ENCODE measurements at regions not wholly inside any gene's neighbourhood (a gene's known extent, or its start where the extent isn't known, plus 50 kb on each side); places are given as distances from the start of the nearest gene placed in this dataset.
A peak's percentile ranks its signal among the peaks of the same experiment; 100 is the strongest.
"Not testable (repeated sequence)": the region's sequence is repeated elsewhere in the genome, so short reads cannot be mapped to it uniquely, and the experiment has no call there.

DNA sequence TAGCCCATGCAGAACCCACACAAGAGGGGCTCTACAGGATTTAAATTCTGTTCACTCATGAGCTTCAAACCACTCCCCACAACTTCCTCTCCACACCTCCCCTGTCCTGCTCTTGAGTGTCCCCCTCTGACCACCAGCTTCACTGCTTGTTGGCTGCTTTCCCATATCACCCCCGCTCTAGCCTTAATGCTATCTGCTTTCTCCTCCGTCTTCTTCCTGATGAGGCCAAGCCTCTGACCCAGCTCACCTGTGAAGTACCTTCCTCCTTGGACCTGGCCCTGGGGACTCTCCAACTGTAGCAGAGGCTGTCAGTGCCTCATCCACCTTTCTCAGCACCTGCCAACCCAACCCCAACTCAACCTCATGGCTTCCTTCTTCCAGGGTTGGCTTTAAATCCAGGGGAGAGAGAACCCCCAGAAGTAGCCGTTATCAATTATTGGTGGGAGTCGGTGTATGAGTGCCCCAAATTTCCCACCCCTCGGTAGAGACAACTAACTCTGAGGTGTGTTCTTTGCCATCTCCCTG lies 174.8 kb downstream of the MINAR1 start:
- DNase-seq (ENCODE audit: low read depth) = no peak

DNA sequence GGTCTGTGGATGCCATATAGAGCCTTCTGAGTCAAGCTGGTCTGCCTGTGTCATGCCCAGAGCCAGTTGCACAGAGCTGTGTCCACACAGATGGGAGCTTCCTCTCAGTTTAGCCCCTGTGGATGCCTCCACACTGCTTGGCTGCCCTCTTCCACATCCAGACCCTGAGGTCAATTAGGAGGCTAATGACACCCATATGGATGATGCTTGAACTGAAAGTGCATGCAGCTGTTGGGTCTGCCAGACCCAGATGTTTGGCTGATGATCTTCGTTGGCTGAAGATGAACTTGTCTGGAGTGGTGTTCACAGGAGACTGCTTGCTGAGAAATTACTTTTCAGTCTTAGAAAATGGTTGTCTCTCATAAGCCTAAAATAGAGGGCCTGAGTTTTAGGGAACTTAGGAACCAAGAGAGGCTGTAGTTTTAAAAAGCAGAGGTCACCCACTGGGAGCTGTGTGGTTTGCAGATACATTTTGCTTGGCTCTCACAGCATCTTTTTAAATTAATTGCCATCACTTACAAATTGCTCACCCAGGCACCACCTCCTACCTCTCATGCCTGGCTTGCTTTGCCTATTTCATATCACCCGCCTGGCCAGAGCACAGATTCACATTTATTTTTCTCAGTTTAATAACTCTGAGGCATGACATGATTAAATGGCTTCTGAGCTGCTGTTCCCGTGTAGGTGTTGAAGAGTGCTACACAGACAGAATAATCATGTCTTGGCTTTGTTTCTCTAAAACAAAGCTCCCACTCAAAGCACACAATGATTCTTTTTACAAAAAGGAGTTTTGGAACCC lies 176.1 kb downstream of the MINAR1 start:
- no peak for DNase-seq (ENCODE audit: low read depth)

DNA sequence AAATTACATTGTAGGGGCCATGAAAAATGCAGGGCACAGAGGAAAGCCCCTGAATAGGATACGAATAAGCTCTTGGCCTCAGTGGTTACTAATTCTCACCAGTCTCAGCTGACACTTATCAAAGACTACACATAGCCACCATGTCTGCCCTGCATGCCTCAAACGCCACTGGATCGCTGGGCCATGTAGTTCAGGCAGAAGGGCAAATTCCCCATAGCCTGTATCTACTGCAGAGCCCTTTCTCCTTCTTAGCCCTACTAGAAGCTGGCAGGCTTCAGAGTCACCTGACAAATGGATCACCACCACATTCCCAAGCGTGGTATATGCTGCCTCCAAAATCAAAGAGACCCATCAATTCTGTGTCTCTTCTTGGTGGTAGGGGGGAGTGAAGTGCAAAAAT lies 177.4 kb downstream of the MINAR1 start:
- no peak for DNase-seq (ENCODE audit: low read depth)

DNA sequence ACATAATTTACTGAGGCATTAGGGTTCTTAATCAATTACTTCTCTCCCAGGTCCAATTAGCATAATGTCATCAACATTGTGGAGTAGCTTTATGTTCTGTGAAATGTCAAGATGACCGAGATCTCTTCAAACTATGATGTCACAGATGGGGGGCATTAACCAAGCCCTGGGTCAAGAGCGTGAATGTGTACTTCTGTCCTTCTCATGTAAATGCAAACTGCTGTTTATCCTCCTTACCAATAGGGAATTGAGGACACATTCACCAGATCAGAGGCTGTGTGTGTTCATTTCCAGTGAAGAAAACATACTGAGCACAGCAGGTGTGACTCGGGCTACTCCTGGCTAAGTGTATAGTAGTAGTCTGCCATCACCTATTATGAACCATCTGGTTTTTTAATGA lies 177.9 kb downstream of the MINAR1 start:
- no peak for DNase-seq (ENCODE audit: low read depth)

- DNase-seq (ENCODE audit: low read depth) = no peak
Observed at GRCh38 chr15:79615754-79616153, 183.6 kb downstream of the MINAR1 start.

DNA sequence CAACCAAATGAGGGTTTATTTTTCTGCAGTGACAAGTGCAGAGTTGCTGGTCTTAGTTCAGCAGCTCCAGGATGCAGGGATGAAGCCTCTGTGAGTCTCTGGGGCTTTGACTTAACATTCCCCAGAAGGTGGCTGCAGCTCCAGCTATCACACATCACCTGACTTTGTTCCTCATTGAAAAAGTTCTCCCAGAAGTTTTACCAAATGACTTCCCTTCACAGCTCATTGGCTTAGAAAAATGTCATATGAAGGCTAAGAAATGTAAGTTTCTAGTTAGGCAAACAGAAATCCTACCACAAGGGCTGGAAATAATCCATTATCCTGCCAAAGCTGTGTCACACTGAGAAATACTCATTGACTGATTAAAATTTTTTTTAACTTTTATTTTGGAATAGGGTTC lies 184.9 kb downstream of the MINAR1 start:
- no peak for DNase-seq (ENCODE audit: low read depth)

DNA sequence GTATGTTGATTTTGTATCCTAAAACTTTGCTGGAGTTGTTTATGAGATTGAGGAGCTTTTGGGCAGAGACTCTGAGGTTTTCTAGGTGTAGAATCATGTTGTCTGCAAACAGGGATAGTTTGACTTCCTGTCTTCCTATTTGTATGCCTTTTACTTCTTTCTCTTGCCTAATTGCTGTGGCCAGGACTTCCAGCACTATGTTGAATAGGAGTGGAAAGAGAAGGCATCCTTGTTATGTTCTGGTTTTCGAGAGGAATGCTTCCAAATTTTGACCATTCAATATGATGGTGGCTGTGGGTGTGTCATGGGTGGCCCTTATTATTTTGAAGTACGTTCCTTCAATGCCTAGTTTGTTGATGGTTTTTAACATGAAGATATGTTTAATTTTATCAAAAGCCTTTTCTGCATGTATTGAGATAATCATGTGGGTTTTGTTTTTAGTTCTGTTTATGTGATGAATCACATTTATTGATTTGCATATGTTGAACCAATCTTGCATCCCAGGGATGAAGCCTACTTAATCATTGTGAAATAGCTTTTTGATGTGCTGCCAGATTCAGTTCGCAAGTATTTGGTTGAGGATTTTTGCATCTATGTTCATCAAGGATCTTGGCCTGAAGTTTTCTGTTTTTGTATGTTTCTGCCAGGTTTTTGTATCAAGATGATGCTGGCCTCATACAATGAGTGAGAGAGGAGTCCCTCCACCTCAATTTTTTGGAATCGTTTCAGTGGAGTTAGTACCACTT lies 188.1 kb downstream of the MINAR1 start:
- DNase-seq (ENCODE audit: low read depth) = peak; percentile 66

- not testable (repeated sequence) for DNase-seq (ENCODE audit: low read depth)
Observed at GRCh38 chr15:79621805-79622204, 189.7 kb downstream of the MINAR1 start.

DNA sequence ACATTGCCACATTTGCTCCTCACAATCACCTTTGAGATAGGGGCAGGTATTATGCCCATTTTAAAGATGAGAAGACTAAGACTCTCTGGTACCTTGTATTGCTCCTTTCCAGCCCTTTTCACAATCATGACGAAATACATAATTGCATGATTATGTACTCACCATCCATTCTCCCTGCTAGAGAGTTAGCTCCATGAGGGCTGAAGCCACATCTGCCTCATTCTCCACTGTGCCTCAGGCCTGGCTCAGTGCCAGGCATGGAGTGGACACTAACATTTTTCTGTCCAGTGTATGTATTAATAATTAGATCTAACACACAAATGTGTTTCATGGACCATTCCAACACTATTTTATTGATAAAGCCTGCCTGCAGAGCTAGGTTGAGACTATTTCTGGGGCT lies 191.4 kb downstream of the MINAR1 start:
- DNase-seq (ENCODE audit: low read depth) = no peak

GRCh38 chr15:79629687-79630086 lies 197.6 kb downstream of the MINAR1 start:
- DNase-seq (ENCODE audit: low read depth) = no peak

DNA sequence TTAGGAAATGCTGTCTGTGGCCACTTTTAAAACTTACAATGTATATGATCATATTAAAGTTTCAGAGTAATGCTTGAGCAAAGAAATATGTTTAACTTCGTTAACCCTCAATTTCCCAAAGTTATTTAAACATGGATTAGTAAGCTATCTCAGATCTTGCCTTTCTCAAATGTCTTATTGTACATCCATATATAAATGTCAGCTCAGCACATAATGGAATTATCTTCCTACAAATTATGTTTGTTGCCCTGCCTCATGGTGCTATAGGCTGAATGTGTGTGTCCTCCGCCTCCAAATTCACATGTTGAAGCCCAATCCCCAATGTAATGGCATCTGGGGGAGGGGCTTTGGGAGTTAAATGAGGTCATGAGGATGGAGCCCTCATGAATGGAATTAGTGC lies 200.3 kb downstream of the MINAR1 start:
- no peak for DNase-seq (ENCODE audit: low read depth)

DNA sequence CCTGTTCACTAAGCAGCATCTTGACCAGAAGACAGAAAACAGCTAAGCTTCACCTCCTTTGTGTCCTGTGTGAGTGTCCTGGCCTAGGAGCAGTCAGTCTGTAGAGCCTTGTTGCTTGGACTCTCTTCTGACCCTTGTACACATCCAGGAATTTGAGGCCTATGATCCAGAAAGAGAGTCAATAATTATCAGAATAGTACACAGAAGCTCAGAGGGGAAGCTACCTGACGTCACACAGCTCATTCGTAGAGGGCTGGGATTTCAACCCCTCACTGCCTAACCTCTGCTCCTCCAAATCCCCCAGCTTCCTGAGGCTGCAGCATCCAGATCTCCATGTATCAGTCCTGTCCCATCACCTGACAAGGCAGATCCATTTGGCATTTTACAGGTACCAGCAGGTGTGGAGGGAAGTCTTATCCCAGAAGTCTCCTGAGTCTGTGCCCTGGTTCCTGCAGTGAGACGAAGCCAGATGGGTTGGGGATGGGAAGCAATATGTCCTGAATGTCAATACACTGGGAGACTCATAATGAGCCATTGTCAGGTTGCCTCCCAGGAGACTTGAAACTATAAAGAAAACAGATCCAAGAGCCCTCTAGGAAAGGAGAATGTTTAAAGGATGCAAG lies 203.1 kb downstream of the MINAR1 start:
- no peak for DNase-seq (ENCODE audit: low read depth)

DNA sequence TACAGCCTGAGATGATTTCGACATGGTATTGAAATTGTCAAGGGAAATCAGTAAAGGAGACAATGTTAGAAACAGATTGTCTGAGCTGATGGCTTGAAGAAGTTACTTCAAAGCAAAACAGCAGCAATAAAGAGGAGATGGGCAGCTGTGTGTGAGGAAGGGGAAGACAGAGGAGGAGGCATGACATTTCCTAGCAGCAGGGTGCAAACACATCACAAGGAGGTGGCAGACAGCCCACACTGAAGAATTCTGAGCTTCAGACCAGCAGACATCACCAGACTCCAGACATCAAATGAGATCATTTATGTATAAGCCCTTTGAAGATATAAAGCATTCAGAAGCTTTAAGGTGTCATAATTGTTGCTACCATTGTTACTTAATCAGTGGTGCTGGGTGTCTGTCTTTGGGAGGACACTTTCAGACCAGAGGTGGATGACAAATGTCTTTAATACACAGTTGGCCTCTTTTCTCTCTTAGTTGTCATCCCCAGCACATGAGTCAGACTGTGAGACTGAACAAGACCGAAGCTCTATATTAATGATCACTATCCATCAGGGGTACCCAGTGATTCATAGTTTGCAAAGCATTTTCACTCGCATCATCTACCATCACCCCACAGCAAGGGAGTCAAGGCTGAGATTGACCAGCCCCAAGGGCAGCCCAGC lies 203.9 kb downstream of the MINAR1 start:
- no peak for DNase-seq (ENCODE audit: low read depth)

GRCh38 chr15:79640206-79640605 lies 208.1 kb downstream of the MINAR1 start:
- peak; percentile 24 for DNase-seq (ENCODE audit: low read depth)

GRCh38 chr15:79641841-79642240 lies 209.7 kb downstream of the MINAR1 start:
- no peak for DNase-seq (ENCODE audit: low read depth)

GRCh38 chr15:79643393-79643792 lies 211.3 kb downstream of the MINAR1 start:
- DNase-seq (ENCODE audit: low read depth) = no peak

GRCh38 chr15:79644091-79644490 lies 212.0 kb downstream of the MINAR1 start:
- DNase-seq (ENCODE audit: low read depth) = peak; percentile 27

- not testable (repeated sequence) for DNase-seq (ENCODE audit: low read depth)
Observed at GRCh38 chr15:79652972-79653371, 220.8 kb downstream of the MINAR1 start.

- no peak for DNase-seq (ENCODE audit: low read depth)
Observed at GRCh38 chr15:79653533-79653932, 221.4 kb downstream of the MINAR1 start.

DNA sequence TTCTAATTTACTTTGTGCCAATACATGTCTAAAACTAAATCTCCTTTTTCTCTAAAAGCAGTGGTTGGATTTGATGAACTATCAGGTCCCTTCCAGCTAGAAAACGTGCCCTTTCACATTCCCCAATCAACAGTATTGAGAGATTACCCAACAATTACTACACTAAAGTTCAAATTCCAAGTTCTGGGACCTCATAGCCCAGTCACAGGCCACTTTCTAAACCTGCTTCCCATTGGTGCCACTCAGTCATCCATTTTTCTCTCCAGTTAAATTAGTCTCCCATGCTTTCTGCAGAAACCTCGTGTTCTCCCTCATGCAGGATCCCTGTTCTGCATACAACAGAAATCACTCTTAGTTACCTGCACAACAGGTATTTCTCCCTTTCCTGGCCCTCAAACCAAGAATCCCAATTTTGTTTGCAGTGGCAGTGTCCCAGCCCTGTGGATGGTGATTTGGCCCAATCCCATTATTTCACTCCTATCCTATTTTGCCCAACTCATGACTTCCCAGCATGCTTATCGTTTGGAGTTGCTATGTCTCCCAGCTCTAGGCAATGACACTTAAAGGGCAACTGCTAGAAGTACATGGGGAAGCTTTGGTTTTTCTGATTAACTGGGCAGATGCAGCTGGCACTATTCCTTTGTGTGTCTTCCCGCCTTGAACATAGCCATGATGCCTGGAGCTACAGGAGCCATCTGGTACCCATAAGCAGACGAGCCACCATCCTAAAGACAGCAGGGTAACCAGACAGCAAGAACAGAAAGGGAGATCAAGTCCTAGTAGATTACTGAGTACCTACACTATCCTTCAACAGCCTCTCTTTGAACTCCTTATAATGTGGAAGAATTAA lies 224.2 kb downstream of the MINAR1 start:
- DNase-seq (ENCODE audit: low read depth) = no peak

- DNase-seq (ENCODE audit: low read depth) = no peak
Observed at GRCh38 chr15:79657722-79658121, 225.6 kb downstream of the MINAR1 start.

Data from fibroblast of the conjunctiva (primary cell).